Lower lobe of right lung (tissue), 2 donors: ENCODE measurements at regions not wholly inside any gene's neighbourhood (a gene's known extent, or its start where the extent isn't known, plus 50 kb on each side); places are given as distances from the start of the nearest gene placed in this dataset.

Experiments used
- ATAC-seq, 2 donors: fragments of 200-7000 bp; cut with Tn5 transposase; one replicate each; pipeline ENCODE4 v1.9.1; 2020 to 2022; ENCODE audit warnings: mild to moderate bottlenecking in 2 of 2, moderate library complexity in 2 of 2
- DNase-seq: peaks from one replicate; pipeline ENCODE4 v3.0.0-alpha.2; 2020
- H3K27ac ChIP-seq: fragments of 200-600 bp; one replicate; pipeline ENCODE4 v1.8.0; 2022
- H3K27me3 ChIP-seq: fragments of 200-600 bp; one replicate; pipeline ENCODE4 v1.8.0; 2022; ENCODE audit warnings: low read depth
- H3K36me3 ChIP-seq: fragments of 200-600 bp; one replicate; pipeline ENCODE4 v1.8.0; 2022; ENCODE audit warnings: mild to moderate bottlenecking
- H3K4me1 ChIP-seq: fragments of 200-600 bp; one replicate; pipeline ENCODE4 v1.8.0; 2022
- H3K4me3 ChIP-seq: fragments of 200-600 bp; one replicate; pipeline ENCODE4 v1.8.0; 2022; ENCODE audit warnings: mild to moderate bottlenecking
- H3K9me3 ChIP-seq: fragments of 200-600 bp; one replicate; pipeline ENCODE4 v1.8.0; 2022
- CTCF ChIP-seq: fragments of 200-600 bp; IDR thresholded peaks from one replicate; pipeline ENCODE4 v1.8.0; 2022; ENCODE audit warnings: antibody characterized with exemption, mild to moderate bottlenecking
- intact Hi-C: fragments of 100-400 bp; cut with DNase I; formaldehyde crosslinking; loops from one replicate; pipeline ENCODE4 v1.11.0; 2022
- donor health status: DM: no; HTN: yes; CAD: no; lungs with severe emphysema.

- intact Hi-C loops: no loop called here
- no peaks in the 10 kb centered on the region for H3K4me1 ChIP-seq
- H3K36me3 ChIP-seq: no peaks in the 10 kb centered on the region
- ATAC-seq: no peak
- no peaks in the 10 kb centered on the region for H3K9me3 ChIP-seq
- no peak overlapping the region for H3K27ac ChIP-seq
- DNase-seq: no peak
- no peak overlapping the region for H3K4me3 ChIP-seq
- H3K27me3 ChIP-seq: no peaks in the 10 kb centered on the region
- no peak for TF ChIP-seq CTCF
Observed at GRCh38 chr6:71205336-71205956, 83.2 kb upstream of the OGFRL1 start.

GRCh38 chr6:71206089-71206488 lies 82.5 kb upstream of the OGFRL1 start:
- Histone ChIP-seq H3K4me1 (no peaks in the 10 kb centered on the region), H3K27me3 (no peaks in the 10 kb centered on the region), H3K4me3 (no peak overlapping the region), H3K27ac (no peak overlapping the region), H3K9me3 (no peaks in the 10 kb centered on the region), H3K36me3 (no peaks in the 10 kb centered on the region)
- intact Hi-C loops: no loop called here
- DNase-seq: no peak
- no peak for ATAC-seq
- TF ChIP-seq CTCF: no peak

GRCh38 chr6:71209206-71209605 lies 79.4 kb upstream of the OGFRL1 start:
- Histone ChIP-seq H3K36me3 (no peaks in the 10 kb centered on the region), H3K27me3 (no peaks in the 10 kb centered on the region), H3K9me3 (no peaks in the 10 kb centered on the region), H3K27ac (no peak overlapping the region), H3K4me1 (no peaks in the 10 kb centered on the region), H3K4me3 (no peak overlapping the region)
- TF ChIP-seq CTCF: no peak
- intact Hi-C loops: no loop called here
- DNase-seq: no peak
- ATAC-seq: no peak

GRCh38 chr6:71209626-71210025 lies 79.0 kb upstream of the OGFRL1 start:
- no peak for TF ChIP-seq CTCF
- no peaks in the 10 kb centered on the region for H3K27me3 ChIP-seq
- H3K4me3 ChIP-seq: no peak overlapping the region
- intact Hi-C loops: no loop called here
- no peak overlapping the region for H3K27ac ChIP-seq
- no peaks in the 10 kb centered on the region for H3K9me3 ChIP-seq
- ATAC-seq (no peak), DNase-seq (no peak)
- H3K4me1 ChIP-seq: no peaks in the 10 kb centered on the region
- H3K36me3 ChIP-seq: no peaks in the 10 kb centered on the region

GRCh38 chr6:71211799-71212198 lies 76.8 kb upstream of the OGFRL1 start:
- ATAC-seq: no peak

More at GRCh38 chr6:71211799-71212198, 76.8 kb upstream of the OGFRL1 start:
- TF ChIP-seq CTCF: no peak
- Histone ChIP-seq H3K36me3 (no peaks in the 10 kb centered on the region), H3K27me3 (no peaks in the 10 kb centered on the region), H3K4me1 (no peaks in the 10 kb centered on the region), H3K9me3 (no peaks in the 10 kb centered on the region), H3K4me3 (no peak overlapping the region), H3K27ac (no peak overlapping the region)
- intact Hi-C loops: no loop called here
- no peak for DNase-seq
